ENCODE measurements at regions not wholly inside any gene's neighbourhood (a gene's known extent, or its start where the extent isn't known, plus 50 kb on each side); places are given as distances from the start of the nearest gene placed in this dataset.

- DNase-seq = no peak
Observed at GRCh38 chr9:134487066-134487710, 154.4 kb upstream of the COL5A1 start.

- DNase-seq = no peak
Observed at GRCh38 chr9:134488331-134489280, 153.0 kb upstream of the COL5A1 start.

GRCh38 chr9:134489621-134490408, 151.8 kb upstream of the COL5A1 start:
- no peak for DNase-seq

GRCh38 chr9:134490446-134490845, 151.2 kb upstream of the COL5A1 start:
- DNase-seq = no peak

GRCh38 chr9:134491196-134491835, 150.3 kb upstream of the COL5A1 start:
- DNase-seq = no peak

GRCh38 chr9:134491856-134492255, 149.7 kb upstream of the COL5A1 start:
- no peak for DNase-seq

GRCh38 chr9:134492281-134492691, 149.3 kb upstream of the COL5A1 start:
- DNase-seq = no peak

GRCh38 chr9:134492721-134493460, 148.7 kb upstream of the COL5A1 start:
- no peak for DNase-seq

- no peak for DNase-seq
Observed at GRCh38 chr9:134493461-134494272, 147.9 kb upstream of the COL5A1 start.

GRCh38 chr9:134494273-134494815, 147.3 kb upstream of the COL5A1 start:
- DNase-seq = no peak

- DNase-seq = no peak
Observed at GRCh38 chr9:134494905-134495304, 146.7 kb upstream of the COL5A1 start.

- DNase-seq = no peak
Observed at GRCh38 chr9:134495881-134496412, 145.7 kb upstream of the COL5A1 start.

GRCh38 chr9:134496413-134497282, 145.0 kb upstream of the COL5A1 start:
- no peak for DNase-seq

- DNase-seq = no peak
Observed at GRCh38 chr9:134497283-134497860, 144.2 kb upstream of the COL5A1 start.

GRCh38 chr9:134498814-134499166, 142.8 kb upstream of the COL5A1 start:
- DNase-seq = no peak

- DNase-seq = no peak
Observed at GRCh38 chr9:134500931-134501760, 140.5 kb upstream of the COL5A1 start.

- no peak for DNase-seq
Observed at GRCh38 chr9:134501761-134502265, 139.8 kb upstream of the COL5A1 start.

- DNase-seq = no peak
Observed at GRCh38 chr9:134502266-134502791, 139.3 kb upstream of the COL5A1 start.
